HCT116 (cell line): ENCODE measurements at regions not wholly inside any gene's neighbourhood (a gene's known extent, or its start where the extent isn't known, plus 50 kb on each side); places are given as distances from the start of the nearest gene placed in this dataset.

ENCODE experiments used
- ATAC-seq: fragments of 200-7000 bp; cut with Tn5 transposase; 2 replicates; pipeline ENCODE4 v1.9.1; 2020; ENCODE audit warnings: mild to moderate bottlenecking, moderate library complexity
- BruUV-seq: library from RNA; stranded (reverse); fragments of 400-500 nt; replicated peaks from 2 replicates; lab custom pipeline; 2021; lab: Mats Ljungman, UMichigan
- CTCF ChIA-PET: fragments of 300-600 bp; sonication (Branson Sonifier 250); formaldehyde crosslinking; loops from one replicate; lab custom pipeline; 2021; ENCODE audit warnings: antibody characterized with exemption; lab: Charles Lee
- POLR2A ChIA-PET: fragments of 300-600, 350-600 bp; sonication (Branson Sonifier 250); formaldehyde crosslinking; loops from one replicate; lab custom pipeline; 2021; ENCODE audit warnings: antibody characterized with exemption; lab: Charles Lee
- RAD21 ChIA-PET, 2 experiments: fragments of 300-600 bp; sonication (Branson Sonifier 250); formaldehyde crosslinking; loops; one replicate each; lab custom pipeline; 2023; ENCODE audit warnings: low total read pairs in 2 of 2; ENCODE audit not compliant: uncharacterized antibody in 2 of 2, unreplicated experiment in 2 of 2, low non-redundant PET in 1 of 2; lab: Charles Lee
- DNase-seq: peaks from one replicate; pipeline ENCODE4 v3.0.0-alpha.2; 2010; ENCODE audit warnings: low read depth, low spot score
- H2AFZ ChIP-seq: fragments of 200-600 bp; shearing (Covaris generic), sonication (generic); 2 replicates; pipeline ENCODE4 v1.6.1; 2017; ENCODE audit warnings: low read depth, mixed run types, mixed read lengths, antibody characterized with exemption, low read length; ENCODE audit not compliant: poor library complexity, severe bottlenecking
- H3K27ac ChIP-seq: 2 replicates; pipeline ENCODE4 v1.5.1; 2012; ENCODE audit warnings: low read depth, low read length
- H3K27me3 ChIP-seq: fragments of 200-600 bp; sonication (generic); 2 replicates; pipeline ENCODE4 v1.6.1; 2016; ENCODE audit warnings: mixed run types, low read length, mixed read lengths; ENCODE audit not compliant: insufficient read depth
- H3K36me3 ChIP-seq, 2 experiments: fragments of 200-500 bp in 1 of 2; fragments of 200-600 bp in 1 of 2; sonication (Bioruptor generic) in 1 of 2; sonication (generic) in 1 of 2; 2 replicates each; pipeline versions ENCODE4 v1.5.1 to v1.6.1; 2014 to 2016; ENCODE audit warnings: low read length in 2 of 2, inconsistent platforms in 1 of 2, mixed read lengths in 1 of 2, mixed run types in 1 of 2; ENCODE audit not compliant: insufficient read depth in 2 of 2, control insufficient read depth in 1 of 2
- H3K4me1 ChIP-seq, 2 experiments: fragments of 200-600 bp in 1 of 2; sonication (generic) in 1 of 2; 2 replicates each; pipeline versions ENCODE4 v1.5.1 to v1.6.1; 2012 to 2017; ENCODE audit warnings: low read length in 2 of 2, inconsistent platforms in 1 of 2, mild to moderate bottlenecking in 1 of 2, mixed read lengths in 1 of 2, mixed run types in 1 of 2, moderate library complexity in 1 of 2; ENCODE audit not compliant: insufficient read depth in 2 of 2, control insufficient read depth in 1 of 2
- H3K4me2 ChIP-seq: fragments of 200-600 bp; sonication (generic); 2 replicates; pipeline ENCODE4 v1.6.1; 2017; ENCODE audit warnings: mixed run types, low read length, mixed read lengths
- H3K4me3 ChIP-seq, 2 experiments: fragments of 200-600 bp in 1 of 2; sonication (generic) in 1 of 2; replicated peaks in 1 of 2; 2 replicates each; pipeline ENCODE4 v1.5.1; 2011 to 2016; ENCODE audit warnings: low read length in 2 of 2, control low read depth in 1 of 2, low read depth in 1 of 2, mild to moderate bottlenecking in 1 of 2, mixed read lengths in 1 of 2, mixed run types in 1 of 2
- H3K79me2 ChIP-seq: fragments of 200-600 bp; sonication (generic); 2 replicates; pipeline ENCODE4 v1.6.1; 2017; ENCODE audit warnings: mild to moderate bottlenecking, mixed run types, low read length, moderate library complexity, mixed read lengths; ENCODE audit not compliant: insufficient read depth
- H3K9ac ChIP-seq: fragments of 200-600 bp; sonication (generic); 2 replicates; pipeline ENCODE4 v1.6.1; 2016; ENCODE audit warnings: low read length, mixed read lengths
- H3K9me2 ChIP-seq: fragments of 200-600 bp; sonication (generic), shearing (Covaris generic); 2 replicates; pipeline ENCODE4 v1.6.1; 2017; ENCODE audit warnings: mixed run types, mild to moderate bottlenecking, moderate library complexity; ENCODE audit not compliant: insufficient read depth
- H3K9me3 ChIP-seq, 2 experiments: fragments of 200-500 bp in 1 of 2; fragments of 200-600 bp in 1 of 2; sonication (Bioruptor generic) in 1 of 2; sonication (generic) in 1 of 2; 2 replicates each; pipeline ENCODE4 v1.6.1; 2014 to 2017; ENCODE audit warnings: low read length in 2 of 2, mixed read lengths in 2 of 2, inconsistent platforms in 1 of 2, low read depth in 1 of 2, mild to moderate bottlenecking in 1 of 2, mixed run types in 1 of 2, moderate library complexity in 1 of 2; ENCODE audit not compliant: control insufficient read depth in 1 of 2, insufficient read depth in 1 of 2
- H4K20me1 ChIP-seq: fragments of 200-600 bp; sonication (generic), shearing (Covaris generic); 2 replicates; pipeline ENCODE4 v1.6.1; 2017; ENCODE audit warnings: mixed run types, mild to moderate bottlenecking, moderate library complexity; ENCODE audit not compliant: insufficient read depth
- CEBPB ChIP-seq: IDR thresholded peaks from 2 replicates; pipeline ENCODE4 v1.6.1; 2012; ENCODE audit warnings: low read depth
- ELF1 ChIP-seq: IDR thresholded peaks from 2 replicates; pipeline ENCODE4 v1.6.1; 2012; ENCODE audit warnings: low read depth, borderline replicate concordance
- FOSL1 ChIP-seq: IDR thresholded peaks from 2 replicates; pipeline ENCODE4 v1.6.1; 2012; ENCODE audit warnings: low read depth
- POLR2AphosphoS5 ChIP-seq: IDR thresholded peaks from 2 replicates; pipeline ENCODE4 v1.6.1; 2011; ENCODE audit warnings: mild to moderate bottlenecking, low read depth, low read length, moderate library complexity
- REST ChIP-seq: IDR thresholded peaks from 2 replicates; pipeline ENCODE4 v1.6.1; 2012; ENCODE audit warnings: low read depth
- SIN3A ChIP-seq: IDR thresholded peaks from 2 replicates; pipeline ENCODE4 v1.6.1; 2012; ENCODE audit warnings: low read depth
- SRF ChIP-seq: IDR thresholded peaks from 2 replicates; pipeline ENCODE4 v1.6.1; 2012; ENCODE audit warnings: low read depth
- ZBTB33 ChIP-seq: IDR thresholded peaks from 2 replicates; pipeline ENCODE4 v1.6.1; 2011; ENCODE audit warnings: mild to moderate bottlenecking, low read length, moderate library complexity; ENCODE audit not compliant: insufficient replicate concordance; ENCODE audit errors: extremely low read depth
- intact Hi-C: fragments of 100-400 bp; cut with micrococcal nuclease; formaldehyde crosslinking; loops from 2 replicates; pipeline ENCODE4 v1.10.0; 2022

GRCh38 chr1:48089356-48089891 is 92.2 kb upstream of the TRABD2B start:
- intact Hi-C loops: no loop called here
- ATAC-seq: no peak
- H3K4me1 ChIP-seq: peaks cover 0 to 6% of the 10 kb centered on the region in 2 experiments; a peak in 2 of 4 replicates
- BruUV-seq: no TSS peak
- H3K4me3 ChIP-seq: no peak overlapping the region
- CTCF ChIA-PET: no interaction called here
- POLR2A ChIA-PET: no interaction called here
- no peaks in the 10 kb centered on the region for H3K9me3 ChIP-seq
- no peak overlapping the region for H2AFZ ChIP-seq
- RAD21 ChIA-PET: no interaction called here
- peaks cover 44% of the 10 kb centered on the region for H3K27me3 ChIP-seq
- no peak overlapping the region for H3K27ac ChIP-seq
- H3K79me2 ChIP-seq: no peaks in the 10 kb centered on the region
- H3K9ac ChIP-seq: no peak overlapping the region
- H3K9me2 ChIP-seq: no peaks in the 10 kb centered on the region
- H4K20me1 ChIP-seq: no peaks in the 10 kb centered on the region
- H3K4me2 ChIP-seq: no peak overlapping the region
- H3K36me3 ChIP-seq: no peaks in the 10 kb centered on the region
- no peak for TF ChIP-seq ZBTB33
- no peak for TF ChIP-seq REST
- TF ChIP-seq FOSL1: no peak
- no peak for TF ChIP-seq SRF
- no peak for TF ChIP-seq ELF1
- no peak for TF ChIP-seq SIN3A
- no peak for TF ChIP-seq CEBPB
- TF ChIP-seq POLR2AphosphoS5: no peak
- no peak for DNase-seq
